Fibroblast of villous mesenchyme (primary cell): ENCODE measurements at regions not wholly inside any gene's neighbourhood (a gene's known extent, or its start where the extent isn't known, plus 50 kb on each side); places are given as distances from the start of the nearest gene placed in this dataset.
A peak's percentile ranks its signal among the peaks of the same experiment; 100 is the strongest.

Experiments
- DNase-seq: peaks from one replicate; pipeline ENCODE4 v3.0.0-alpha.2; 2010; ENCODE audit warnings: low read depth
- H3K4me3 ChIP-seq: 2 replicates; pipeline ENCODE4 v1.5.1; 2011; ENCODE audit warnings: low read depth, mild to moderate bottlenecking, low read length
- TF ChIP-seq, protein P1 (sequence below): IDR thresholded peaks from 2 replicates; pipeline ENCODE4 v1.5.1; 2012; ENCODE audit warnings: low read depth, mild to moderate bottlenecking, low read length; ENCODE audit not compliant: insufficient read depth

DNA sequence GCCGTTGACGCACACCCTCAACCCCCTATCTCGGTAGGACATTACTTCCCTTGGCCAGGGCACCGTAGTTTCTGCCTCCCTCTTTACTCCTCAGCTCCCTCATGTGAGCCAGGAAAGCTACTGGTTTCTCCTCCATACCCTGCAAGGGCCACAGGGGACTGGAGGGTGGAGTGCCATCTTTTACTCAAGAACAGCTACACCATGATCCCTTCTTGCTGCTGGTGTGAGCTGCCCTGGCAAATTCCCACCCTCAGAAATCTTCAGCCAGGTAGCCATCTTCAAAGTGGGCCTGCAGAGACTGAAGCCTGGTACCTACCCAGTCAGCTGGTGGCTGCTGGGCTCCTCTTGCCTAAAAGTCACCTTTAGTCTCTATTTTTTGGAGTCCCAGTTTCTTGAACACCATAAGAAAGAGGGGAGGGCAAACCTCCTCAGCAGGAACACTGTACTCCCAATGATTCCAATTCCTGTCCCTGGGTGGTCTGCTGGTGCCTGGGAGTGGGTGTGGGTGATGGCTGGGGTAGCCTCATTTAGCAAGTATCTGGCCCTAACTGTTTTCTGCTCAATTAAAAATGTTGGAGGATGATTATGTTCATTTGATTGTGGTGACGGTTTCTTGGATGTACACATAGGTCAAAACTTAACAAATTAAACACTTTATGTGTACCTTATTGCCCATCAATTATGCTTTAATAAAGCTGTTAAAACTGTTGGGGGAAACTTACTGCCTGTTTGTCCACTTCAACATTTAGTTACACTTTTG, 105.0 kb upstream of the NPY start:
- TF ChIP-seq, protein P1, sequence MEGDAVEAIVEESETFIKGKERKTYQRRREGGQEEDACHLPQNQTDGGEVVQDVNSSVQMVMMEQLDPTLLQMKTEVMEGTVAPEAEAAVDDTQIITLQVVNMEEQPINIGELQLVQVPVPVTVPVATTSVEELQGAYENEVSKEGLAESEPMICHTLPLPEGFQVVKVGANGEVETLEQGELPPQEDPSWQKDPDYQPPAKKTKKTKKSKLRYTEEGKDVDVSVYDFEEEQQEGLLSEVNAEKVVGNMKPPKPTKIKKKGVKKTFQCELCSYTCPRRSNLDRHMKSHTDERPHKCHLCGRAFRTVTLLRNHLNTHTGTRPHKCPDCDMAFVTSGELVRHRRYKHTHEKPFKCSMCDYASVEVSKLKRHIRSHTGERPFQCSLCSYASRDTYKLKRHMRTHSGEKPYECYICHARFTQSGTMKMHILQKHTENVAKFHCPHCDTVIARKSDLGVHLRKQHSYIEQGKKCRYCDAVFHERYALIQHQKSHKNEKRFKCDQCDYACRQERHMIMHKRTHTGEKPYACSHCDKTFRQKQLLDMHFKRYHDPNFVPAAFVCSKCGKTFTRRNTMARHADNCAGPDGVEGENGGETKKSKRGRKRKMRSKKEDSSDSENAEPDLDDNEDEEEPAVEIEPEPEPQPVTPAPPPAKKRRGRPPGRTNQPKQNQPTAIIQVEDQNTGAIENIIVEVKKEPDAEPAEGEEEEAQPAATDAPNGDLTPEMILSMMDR, result no peak
- H3K4me3 ChIP-seq, result no peak overlapping the region
- no peak for DNase-seq

DNA sequence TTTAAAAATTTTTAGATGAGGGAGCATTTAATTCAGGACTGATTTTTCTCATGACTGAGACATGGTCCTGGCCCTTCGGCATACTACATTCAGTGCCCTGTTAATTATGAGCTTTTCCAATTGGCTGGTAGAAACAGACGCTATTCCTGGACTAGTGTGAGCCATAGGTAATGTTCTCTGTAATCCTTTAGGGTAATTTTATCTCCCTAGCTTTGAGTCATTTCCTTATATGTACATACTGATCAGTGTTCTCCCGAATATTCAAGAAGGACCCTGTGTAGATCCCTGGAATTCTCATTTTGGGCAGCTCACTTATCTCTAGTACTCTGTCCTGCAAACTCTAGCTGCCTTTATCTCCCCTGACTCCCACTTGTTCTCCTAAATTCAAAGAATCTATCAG, 92.6 kb upstream of the NPY start:
- TF ChIP-seq, protein P1, result no peak
- no peak overlapping the region for H3K4me3 ChIP-seq
- no peak for DNase-seq

DNA sequence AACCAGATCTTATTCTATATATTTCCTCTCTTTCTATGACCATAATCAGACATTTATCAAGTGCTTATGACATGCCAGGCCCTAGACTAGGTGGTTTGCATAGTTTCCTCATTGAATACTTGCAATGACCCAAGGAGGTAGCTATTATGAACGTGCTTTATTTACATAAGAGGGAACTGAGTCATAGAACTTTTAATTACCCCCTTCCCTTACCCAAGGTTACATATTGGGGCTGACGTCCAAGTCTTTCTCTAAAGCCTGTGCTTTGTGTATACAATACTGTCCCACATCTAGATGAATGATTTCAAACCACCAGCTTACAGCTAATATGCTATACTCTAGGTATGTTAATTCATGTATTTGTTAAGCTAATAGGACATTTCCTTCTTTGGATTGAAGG, 91.9 kb upstream of the NPY start:
- peak; percentile 54 for DNase-seq
- H3K4me3 ChIP-seq, result no peak overlapping the region
- TF ChIP-seq, protein P1, result no peak

DNA sequence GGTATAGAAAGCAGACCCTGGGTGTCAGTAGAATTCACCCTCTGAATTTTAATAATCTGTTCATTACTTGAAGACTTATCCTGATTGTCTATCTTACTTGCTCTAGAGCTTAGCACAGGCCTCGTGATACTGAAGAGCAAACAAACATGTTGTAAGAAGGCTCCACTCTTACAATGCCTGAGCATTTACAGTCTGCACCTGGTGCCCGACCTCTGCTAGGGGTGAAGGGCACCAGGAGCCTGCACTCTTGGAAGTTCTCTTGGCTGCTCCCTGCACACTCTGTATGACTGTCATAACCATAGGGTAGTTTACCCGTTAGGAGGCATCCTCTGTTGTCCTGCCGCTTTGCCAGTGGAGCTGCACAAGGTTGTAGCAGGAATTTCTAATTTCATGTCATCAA, 91.3 kb upstream of the NPY start:
- H3K4me3 ChIP-seq, result no peak overlapping the region
- TF ChIP-seq, protein P1, result no peak

DNA sequence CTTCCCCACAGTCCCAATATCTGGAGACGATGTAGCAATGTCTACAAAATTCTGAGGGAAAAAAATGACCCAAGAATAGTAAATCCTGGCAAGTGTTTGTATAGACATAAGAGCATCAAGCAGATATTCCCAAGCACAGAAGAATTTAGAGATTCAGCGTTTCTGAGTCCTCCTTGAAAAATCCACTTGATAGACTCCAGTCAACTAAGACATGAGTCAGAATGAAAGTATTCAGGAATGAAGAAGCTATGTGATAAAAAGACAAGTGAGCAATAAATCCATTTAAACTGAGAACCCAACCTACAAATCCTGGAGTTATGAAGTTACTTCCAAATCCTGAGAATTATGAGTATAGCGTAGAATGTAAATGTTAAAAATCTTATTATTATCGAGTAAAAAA, 86.1 kb upstream of the NPY start:
- peak; percentile 76 for DNase-seq
- TF ChIP-seq, protein P1, result no peak
- no peak overlapping the region for H3K4me3 ChIP-seq

More for the DNA sequence above, 91.3 kb upstream of the NPY start:
- no peak for DNase-seq

DNA sequence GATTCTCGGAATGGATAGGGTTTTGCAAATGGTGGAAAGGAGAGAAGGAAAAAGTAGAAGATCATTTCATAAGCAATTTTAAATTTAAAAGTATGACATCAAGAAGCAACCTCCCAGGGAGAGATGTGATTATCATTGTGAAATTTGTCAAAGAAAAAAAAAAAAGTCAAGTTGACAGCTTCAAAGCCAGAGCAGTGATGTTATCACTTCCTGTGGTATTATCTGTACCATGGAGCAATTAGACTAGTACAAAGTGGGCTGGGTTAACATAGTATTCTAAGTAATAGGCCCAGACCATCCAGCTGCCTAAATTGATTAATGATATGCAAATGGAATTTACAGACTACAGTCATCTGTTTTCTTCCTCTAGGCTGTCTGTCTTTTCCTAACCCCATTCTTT, 84.0 kb upstream of the NPY start:
- peak; percentile 74 for DNase-seq
- H3K4me3 ChIP-seq, result no peak overlapping the region
- TF ChIP-seq, protein P1, result no peak

DNA sequence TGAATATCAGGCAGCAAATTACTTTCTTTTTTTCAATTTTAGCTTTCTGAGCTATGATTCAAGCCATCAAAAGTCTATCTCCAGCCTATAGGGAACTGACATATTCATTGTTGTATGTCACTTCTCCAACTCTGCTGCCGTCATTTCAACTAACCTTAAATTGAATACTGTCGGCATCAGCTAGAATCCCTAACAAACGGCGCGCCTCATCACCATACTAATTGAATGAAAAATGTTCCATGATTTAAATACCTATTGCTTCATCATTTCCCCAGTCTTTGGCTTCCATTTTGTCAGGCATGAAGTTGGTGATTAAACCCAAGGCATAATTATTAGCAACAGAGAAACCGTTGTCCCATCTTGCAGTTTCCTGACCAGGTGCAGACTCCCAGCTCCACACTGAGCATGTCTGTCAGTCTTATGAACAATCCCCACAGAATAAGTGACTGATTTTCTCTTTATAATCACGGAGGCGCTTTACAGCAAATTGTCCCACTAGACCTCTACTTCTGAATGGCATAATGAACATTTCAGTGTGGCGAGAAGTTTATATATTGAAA, 83.5 kb upstream of the NPY start:
- TF ChIP-seq, protein P1, result no peak
- no peak for DNase-seq
- H3K4me3 ChIP-seq, result no peak overlapping the region
